IMR-90 (cell line): ENCODE measurements at regions not wholly inside any gene's neighbourhood (a gene's known extent, or its start where the extent isn't known, plus 50 kb on each side); places are given as distances from the start of the nearest gene placed in this dataset.

Experiments
- BHLHE40 ChIP-seq: fragments of 150-350 bp; IDR thresholded peaks from 2 replicates; pipeline ENCODE4 v1.6.1; 2016; ENCODE audit warnings: mild to moderate bottlenecking, low read depth, low read length
- CEBPB ChIP-seq: IDR thresholded peaks from 2 replicates; pipeline ENCODE4 v1.6.1; 2012; ENCODE audit warnings: low read depth, low read length, improper control_type of control experiment
- CHD1 ChIP-seq: IDR thresholded peaks from 2 replicates; pipeline ENCODE4 v1.6.1; 2012; ENCODE audit warnings: low read depth, low read length, improper control_type of control experiment
- FOS ChIP-seq: fragments of 150-350 bp; IDR thresholded peaks from 2 replicates; pipeline ENCODE4 v1.6.1; 2016; ENCODE audit warnings: low read depth, low read length
- MXI1 ChIP-seq: IDR thresholded peaks from 2 replicates; pipeline ENCODE4 v1.6.1; 2012; ENCODE audit warnings: low read depth, mild to moderate bottlenecking, low read length, moderate library complexity, borderline replicate concordance
- POLR2A ChIP-seq: IDR thresholded peaks from 2 replicates; pipeline ENCODE4 v1.6.1; 2012; ENCODE audit warnings: mild to moderate bottlenecking, low read depth, low read length
- RAD21 ChIP-seq: IDR thresholded peaks from 2 replicates; pipeline ENCODE4 v1.6.1; 2012; ENCODE audit warnings: low read length, improper control_type of control experiment
- RCOR1 ChIP-seq: IDR thresholded peaks from 2 replicates; pipeline ENCODE4 v1.6.1; 2012; ENCODE audit warnings: mild to moderate bottlenecking, low read length, improper control_type of control experiment; ENCODE audit not compliant: insufficient replicate concordance
- RFX5 ChIP-seq: IDR thresholded peaks from 2 replicates; pipeline ENCODE4 v1.8.0; 2012; ENCODE audit warnings: low read depth, mild to moderate bottlenecking, low read length, moderate library complexity
- SMC3 ChIP-seq: fragments of 150-350 bp; IDR thresholded peaks from 2 replicates; pipeline ENCODE4 v1.6.1; 2016; ENCODE audit warnings: low read depth, mild to moderate bottlenecking, antibody characterized with exemption, low read length, moderate library complexity
- TF ChIP-seq, protein P1 (sequence below): conservative IDR thresholded peaks from 2 replicates; pipeline ENCODE4 v1.5.1; 2012; ENCODE audit warnings: mild to moderate bottlenecking, low read depth, low read length, improper control_type of control experiment
- TF ChIP-seq, protein P2 (sequence below): fragments of 150-350 bp; IDR thresholded peaks from 2 replicates; pipeline ENCODE4 v1.6.1; 2017; ENCODE audit warnings: mild to moderate bottlenecking, antibody characterized with exemption, low read length, low read depth
- TF ChIP-seq, protein P3 (sequence below): fragments of 150-350 bp; IDR thresholded peaks from 2 replicates; pipeline ENCODE4 v1.6.1; 2016; ENCODE audit warnings: low read depth, mild to moderate bottlenecking, low read length, moderate library complexity, borderline replicate concordance

DNA sequence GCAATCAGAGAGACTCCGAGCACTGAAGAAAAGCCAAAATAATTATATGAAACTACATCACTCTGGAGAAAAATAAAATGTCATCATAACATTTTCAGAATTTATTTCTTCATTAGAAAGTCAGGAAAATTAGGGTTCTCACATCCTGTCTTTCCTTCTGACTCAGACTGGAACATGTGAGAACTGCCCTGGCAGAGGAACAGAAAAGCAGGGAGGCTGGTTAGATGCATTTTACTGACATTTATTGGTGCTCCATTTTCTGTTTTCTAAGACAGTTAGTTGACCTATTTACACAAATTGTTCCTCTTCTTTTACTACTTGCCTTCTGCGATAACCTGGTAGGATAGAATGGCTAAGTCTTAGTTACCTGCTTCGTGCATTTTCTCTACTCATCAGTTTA, 58.6 kb upstream of the ANK3 start:
- TF ChIP-seq, protein P1, sequence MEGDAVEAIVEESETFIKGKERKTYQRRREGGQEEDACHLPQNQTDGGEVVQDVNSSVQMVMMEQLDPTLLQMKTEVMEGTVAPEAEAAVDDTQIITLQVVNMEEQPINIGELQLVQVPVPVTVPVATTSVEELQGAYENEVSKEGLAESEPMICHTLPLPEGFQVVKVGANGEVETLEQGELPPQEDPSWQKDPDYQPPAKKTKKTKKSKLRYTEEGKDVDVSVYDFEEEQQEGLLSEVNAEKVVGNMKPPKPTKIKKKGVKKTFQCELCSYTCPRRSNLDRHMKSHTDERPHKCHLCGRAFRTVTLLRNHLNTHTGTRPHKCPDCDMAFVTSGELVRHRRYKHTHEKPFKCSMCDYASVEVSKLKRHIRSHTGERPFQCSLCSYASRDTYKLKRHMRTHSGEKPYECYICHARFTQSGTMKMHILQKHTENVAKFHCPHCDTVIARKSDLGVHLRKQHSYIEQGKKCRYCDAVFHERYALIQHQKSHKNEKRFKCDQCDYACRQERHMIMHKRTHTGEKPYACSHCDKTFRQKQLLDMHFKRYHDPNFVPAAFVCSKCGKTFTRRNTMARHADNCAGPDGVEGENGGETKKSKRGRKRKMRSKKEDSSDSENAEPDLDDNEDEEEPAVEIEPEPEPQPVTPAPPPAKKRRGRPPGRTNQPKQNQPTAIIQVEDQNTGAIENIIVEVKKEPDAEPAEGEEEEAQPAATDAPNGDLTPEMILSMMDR = no peak
- TF ChIP-seq, protein P2, sequence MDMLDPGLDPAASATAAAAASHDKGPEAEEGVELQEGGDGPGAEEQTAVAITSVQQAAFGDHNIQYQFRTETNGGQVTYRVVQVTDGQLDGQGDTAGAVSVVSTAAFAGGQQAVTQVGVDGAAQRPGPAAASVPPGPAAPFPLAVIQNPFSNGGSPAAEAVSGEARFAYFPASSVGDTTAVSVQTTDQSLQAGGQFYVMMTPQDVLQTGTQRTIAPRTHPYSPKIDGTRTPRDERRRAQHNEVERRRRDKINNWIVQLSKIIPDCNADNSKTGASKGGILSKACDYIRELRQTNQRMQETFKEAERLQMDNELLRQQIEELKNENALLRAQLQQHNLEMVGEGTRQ = no peak
- TF ChIP-seq POLR2A (no peak), CHD1 (no peak), CEBPB (no peak), SMC3 (no peak), BHLHE40 (no peak), MXI1 (no peak), RAD21 (no peak), FOS (no peak), RCOR1 (no peak), RFX5 (no peak)
- TF ChIP-seq, protein P3, sequence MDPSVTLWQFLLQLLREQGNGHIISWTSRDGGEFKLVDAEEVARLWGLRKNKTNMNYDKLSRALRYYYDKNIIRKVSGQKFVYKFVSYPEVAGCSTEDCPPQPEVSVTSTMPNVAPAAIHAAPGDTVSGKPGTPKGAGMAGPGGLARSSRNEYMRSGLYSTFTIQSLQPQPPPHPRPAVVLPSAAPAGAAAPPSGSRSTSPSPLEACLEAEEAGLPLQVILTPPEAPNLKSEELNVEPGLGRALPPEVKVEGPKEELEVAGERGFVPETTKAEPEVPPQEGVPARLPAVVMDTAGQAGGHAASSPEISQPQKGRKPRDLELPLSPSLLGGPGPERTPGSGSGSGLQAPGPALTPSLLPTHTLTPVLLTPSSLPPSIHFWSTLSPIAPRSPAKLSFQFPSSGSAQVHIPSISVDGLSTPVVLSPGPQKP = no peak
